GM10248 (cell line): ENCODE measurements at regions not wholly inside any gene's neighbourhood (a gene's known extent, or its start where the extent isn't known, plus 50 kb on each side); places are given as distances from the start of the nearest gene placed in this dataset.

ENCODE experiments used
- CTCF ChIA-PET: fragments of 300-600 bp; sonication (Branson Sonifier 250); formaldehyde crosslinking; extraction: SDS; loops from one replicate; lab custom pipeline; 2021; ENCODE audit warnings: antibody characterized with exemption; lab: Yijun Ruan, JAX
- POLR2A ChIA-PET: fragments of 350-650 bp; sonication (Branson Sonifier 250); formaldehyde crosslinking; extraction: SDS; loops from one replicate; lab custom pipeline; 2020; ENCODE audit warnings: antibody characterized with exemption; lab: Yijun Ruan, JAX
- DNase-seq: peaks from one replicate; pipeline ENCODE4 v3.0.0; 2012; ENCODE audit errors: extremely low spot score
- CTCF ChIP-seq: IDR thresholded peaks from 2 replicates; pipeline ENCODE4 v1.5.1; 2012; ENCODE audit warnings: mild to moderate bottlenecking, low read depth; ENCODE audit errors: extremely low read depth, missing control alignments, control extremely low read depth

- no peak for DNase-seq
- CTCF ChIA-PET: no interaction called here
- POLR2A ChIA-PET: no interaction called here
- TF ChIP-seq CTCF: no peak
Measured at GRCh38 chr13:30827578-30827925, 78.5 kb upstream of the MEDAG start.

GRCh38 chr13:30829145-30829832 lies 76.8 kb upstream of the MEDAG start:
- ChIA-PET CTCF (no interaction called here), POLR2A (no interaction called here)
- DNase-seq: no peak
- TF ChIP-seq CTCF: no peak

GRCh38 chr13:30829833-30830637 lies 76.0 kb upstream of the MEDAG start:
- ChIA-PET POLR2A (no interaction called here), CTCF (interaction anchor here (1.2 kb wide), 1 partner anchor 36 kb away, joined by 4 read pairs; no protein-coding TSS in a partner anchor)
- no peak for TF ChIP-seq CTCF
- no peak for DNase-seq

- CTCF ChIA-PET: interaction anchor here (1.1 to 1.2 kb wide), 2 partner anchors 21 to 35 kb away, joined by 3 to 4 read pairs; no protein-coding TSS in a partner anchor
- TF ChIP-seq CTCF: no peak
- DNase-seq: no peak
- POLR2A ChIA-PET: no interaction called here
Measured at GRCh38 chr13:30830638-30830965, 75.5 kb upstream of the MEDAG start.

- CTCF ChIA-PET: interaction anchor here (1.1 kb wide), 1 partner anchor 20 kb away, joined by 3 read pairs; no protein-coding TSS in a partner anchor
- TF ChIP-seq CTCF: no peak
- POLR2A ChIA-PET: no interaction called here
- DNase-seq: no peak
Measured at GRCh38 chr13:30831515-30831914, 74.6 kb upstream of the MEDAG start.

GRCh38 chr13:30832377-30832776 lies 73.7 kb upstream of the MEDAG start:
- ChIA-PET CTCF (no interaction called here), POLR2A (no interaction called here)
- no peak for DNase-seq
- no peak for TF ChIP-seq CTCF
